NCI-H1105 (cell line): ENCODE measurements at regions not wholly inside any gene's neighbourhood (a gene's known extent, or its start where the extent isn't known, plus 50 kb on each side); places are given as distances from the start of the nearest gene placed in this dataset.
"Not testable (repeated sequence)": the region's sequence is repeated elsewhere in the genome, so short reads cannot be mapped to it uniquely, and the experiment has no call there.

ENCODE experiments used
- DNase-seq: peaks from one replicate; lab custom pipeline; 2025; lab: John Stamatoyannopoulos, UW

GRCh38 chr1:79519084-79519760 is 512.7 kb upstream of the ADGRL4 start:
- no peak for DNase-seq

DNA sequence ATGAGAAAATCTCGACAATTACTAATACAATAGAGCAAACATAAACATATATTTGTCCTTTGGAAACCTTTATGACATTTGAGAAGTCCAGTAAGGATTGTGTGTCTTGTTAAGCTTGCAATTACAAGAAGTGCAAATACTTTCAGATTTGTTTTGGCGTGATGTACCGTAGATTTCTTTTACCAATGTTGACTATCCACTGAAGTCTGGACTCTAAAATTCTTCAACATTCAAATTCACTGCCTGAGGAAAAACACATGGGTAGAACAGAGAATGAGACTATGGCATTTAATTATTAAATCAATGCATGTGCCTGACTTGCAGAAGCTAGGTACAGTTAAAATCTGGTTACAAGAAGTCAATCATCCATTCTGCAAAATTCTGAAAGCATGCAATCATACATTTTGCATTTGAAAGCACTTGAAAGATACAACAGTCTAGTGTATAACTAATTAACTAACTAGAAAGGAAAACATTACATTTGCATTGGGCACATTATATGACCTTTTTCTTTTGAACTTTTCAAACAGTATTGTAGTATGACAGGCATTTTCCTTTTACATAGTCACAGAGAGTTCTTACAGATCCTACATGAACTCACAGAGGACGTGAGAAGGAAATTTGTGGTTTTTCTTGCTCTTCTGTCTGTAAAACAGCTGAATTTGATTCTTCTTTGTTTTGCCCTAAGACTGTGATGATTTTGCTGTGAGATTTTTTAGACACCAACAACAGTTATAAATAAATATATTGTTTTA is 511.1 kb upstream of the ADGRL4 start:
- DNase-seq, result no peak

DNA sequence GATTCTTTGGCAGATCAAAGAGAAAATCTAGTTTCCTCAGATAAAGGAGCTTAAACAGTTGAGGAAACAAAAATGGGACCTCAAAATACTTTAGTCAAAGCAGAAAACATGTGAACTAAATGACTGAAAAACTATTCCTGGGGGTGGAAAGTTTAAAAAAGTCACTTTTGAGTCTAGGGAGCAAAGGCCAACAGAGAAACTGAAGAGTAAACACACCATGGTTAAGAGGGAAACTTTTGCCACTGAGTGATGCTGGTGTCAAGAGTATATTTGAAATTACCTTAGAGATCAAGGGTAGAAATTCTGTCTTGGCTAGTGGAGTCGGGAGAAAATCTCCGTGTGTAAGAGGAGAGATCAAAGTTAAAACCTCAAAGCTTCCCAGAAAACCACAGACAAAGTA is 501.2 kb upstream of the ADGRL4 start:
- DNase-seq, result no peak

GRCh38 chr1:79501153-79501552 is 494.6 kb upstream of the ADGRL4 start:
- DNase-seq, result no peak

DNA sequence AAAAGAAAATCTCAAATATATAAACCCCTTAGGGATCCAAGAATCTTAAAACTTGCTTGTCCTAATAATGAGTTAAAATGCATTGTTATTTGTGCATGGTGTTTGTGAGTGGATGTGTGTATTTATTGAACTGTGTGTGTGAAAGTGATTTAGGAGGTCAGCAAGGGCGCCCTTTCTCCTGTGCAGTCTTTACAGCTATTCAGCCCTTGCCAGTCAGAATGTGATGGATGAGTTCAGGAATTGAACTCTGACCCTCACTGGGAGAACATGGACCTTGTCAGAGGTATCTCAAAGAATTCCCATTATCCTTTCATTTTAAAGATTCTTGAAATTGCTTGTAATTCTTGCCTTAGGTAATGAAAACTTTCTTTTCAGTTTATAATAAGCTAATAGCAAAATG is 493.0 kb upstream of the ADGRL4 start:
- DNase-seq, result no peak

- no peak for DNase-seq
Measured at GRCh38 chr1:79497193-79497773, 490.8 kb upstream of the ADGRL4 start.

DNA sequence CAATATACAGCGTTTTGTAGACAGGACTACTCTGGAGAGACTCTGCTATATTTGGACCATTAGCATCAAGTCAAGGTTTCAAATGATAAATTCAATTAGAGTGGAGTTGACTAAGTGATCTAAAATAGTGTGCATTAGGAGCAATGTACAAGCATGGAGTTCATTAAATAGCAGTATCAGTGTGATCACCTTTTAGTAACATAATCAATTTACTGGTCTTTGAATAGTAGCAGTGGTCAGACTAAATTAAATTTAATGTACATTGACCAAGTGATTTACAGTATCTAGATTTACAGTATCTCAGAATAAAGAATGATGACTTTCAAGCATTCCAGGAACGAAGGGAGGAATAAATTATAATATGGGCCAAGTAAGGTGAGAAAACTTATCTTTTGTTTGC is 489.6 kb upstream of the ADGRL4 start:
- no peak for DNase-seq

DNA sequence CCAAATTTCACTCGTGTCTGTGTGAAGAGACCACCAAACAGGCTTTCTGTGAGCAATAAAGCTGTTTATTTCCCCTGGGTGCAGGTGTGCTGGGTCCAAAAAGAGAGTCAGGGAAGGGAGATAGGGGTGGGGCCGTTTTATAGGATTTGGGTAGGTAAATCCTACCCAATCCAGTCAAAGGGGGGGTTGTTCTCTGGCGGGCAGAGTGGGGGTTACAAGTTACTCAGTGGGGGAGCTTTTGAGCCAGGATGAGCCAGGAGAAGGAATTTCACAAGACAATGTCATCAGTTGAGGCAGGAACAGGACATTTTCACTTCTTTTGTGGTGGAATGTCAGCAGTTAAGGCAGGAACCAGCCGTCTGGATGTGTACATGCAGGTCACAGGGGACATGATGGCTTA is 487.2 kb upstream of the ADGRL4 start:
- not testable (repeated sequence) for DNase-seq

DNA sequence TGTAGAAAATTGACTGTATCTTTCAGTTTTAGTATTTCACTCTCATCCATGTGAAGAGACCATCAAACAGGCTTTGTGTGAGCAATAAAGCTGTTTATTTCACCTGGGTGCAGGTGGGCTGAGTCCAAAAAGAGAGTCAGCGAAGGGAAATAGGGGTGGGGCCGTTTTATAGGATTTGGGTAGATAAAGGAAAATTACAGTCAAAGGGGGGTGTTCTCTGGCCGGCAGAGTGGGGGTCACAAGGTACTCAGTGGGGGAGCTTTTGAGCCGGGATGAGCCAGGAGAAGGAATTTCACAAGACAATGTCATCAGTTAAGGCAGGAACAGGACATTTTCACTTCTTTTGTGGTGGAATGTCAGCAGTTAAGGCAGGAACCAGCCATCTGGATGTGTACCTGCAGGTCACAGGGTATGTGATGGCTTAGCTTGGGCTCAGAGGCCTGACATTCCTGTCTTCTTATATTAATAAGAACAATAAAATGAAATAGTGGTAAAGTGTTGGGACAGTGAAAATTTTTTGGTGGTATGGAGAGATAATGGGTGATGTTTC is 482.1 kb upstream of the ADGRL4 start:
- DNase-seq, result not testable (repeated sequence)

GRCh38 chr1:79478728-79479373 is 472.3 kb upstream of the ADGRL4 start:
- no peak for DNase-seq

DNA sequence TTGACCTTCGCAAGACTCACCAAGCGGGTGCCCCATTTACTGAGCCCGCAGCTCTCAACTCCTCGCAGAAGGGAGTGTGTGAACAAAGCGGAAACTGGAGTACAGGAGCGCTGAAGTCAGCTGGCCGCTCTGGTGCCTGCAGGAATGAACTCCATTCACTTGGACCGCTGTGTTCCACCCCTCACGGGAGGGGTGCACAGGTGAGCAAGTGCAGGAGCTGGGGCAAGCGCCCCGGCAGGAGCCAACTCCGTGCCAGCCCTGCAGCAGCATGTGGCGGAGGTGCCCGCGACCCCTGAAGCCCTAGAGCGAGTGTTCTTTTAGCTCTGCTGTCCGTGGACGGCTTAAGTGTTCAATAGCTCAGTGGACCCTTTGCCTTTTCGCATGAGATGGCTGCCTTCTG is 471.6 kb upstream of the ADGRL4 start:
- DNase-seq, result no peak

DNA sequence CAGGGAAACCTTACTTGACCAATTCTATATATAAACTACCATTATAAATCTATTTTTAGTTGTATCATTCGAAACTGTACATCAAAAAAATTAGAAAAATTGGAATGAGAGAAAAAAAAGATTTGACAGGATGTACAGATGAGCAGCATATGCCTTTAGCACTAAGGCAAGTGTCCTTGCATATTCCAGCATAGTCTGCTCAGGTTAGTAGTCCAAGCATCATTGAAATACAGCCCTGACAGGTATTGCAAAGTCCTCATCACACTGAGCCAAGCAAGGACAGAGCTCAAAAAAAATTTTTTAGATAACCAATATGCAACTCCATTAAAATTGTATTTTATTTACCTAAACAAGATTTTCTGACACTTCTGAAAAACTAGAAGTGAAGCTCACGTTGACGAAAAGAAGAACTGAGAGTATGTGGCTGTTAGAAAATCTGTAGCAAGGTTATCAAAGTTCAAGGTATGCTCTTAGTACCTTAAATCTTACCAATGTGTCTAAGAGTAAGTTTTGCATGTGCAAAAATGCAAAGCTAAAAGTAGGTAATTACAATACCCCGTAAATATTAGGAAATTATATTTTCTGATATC is 465.6 kb upstream of the ADGRL4 start:
- DNase-seq, result no peak

- DNase-seq, result no peak
Measured at GRCh38 chr1:79469139-79469538, 462.6 kb upstream of the ADGRL4 start.

- DNase-seq, result no peak
Measured at GRCh38 chr1:79460773-79461436, 454.4 kb upstream of the ADGRL4 start.

- no peak for DNase-seq
Measured at GRCh38 chr1:79457562-79458224, 451.2 kb upstream of the ADGRL4 start.

DNA sequence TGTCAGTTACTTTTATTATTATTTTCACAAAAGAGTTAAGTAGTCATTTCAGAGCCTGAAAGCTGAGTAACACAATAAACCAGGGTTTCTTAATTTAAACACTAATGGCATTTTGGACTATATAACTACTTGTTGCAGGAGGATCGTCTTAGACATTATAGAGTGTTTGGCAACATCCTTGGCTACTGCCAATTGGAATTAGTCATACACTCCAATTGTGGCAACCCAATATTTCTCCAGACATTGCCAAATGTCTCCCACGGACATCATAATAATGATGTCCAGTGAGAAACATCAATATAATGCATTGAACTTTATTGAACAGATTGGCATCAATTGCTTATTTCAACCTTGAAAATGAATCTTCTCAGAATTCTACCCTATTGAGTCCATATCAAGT is 441.9 kb upstream of the ADGRL4 start:
- DNase-seq, result no peak

DNA sequence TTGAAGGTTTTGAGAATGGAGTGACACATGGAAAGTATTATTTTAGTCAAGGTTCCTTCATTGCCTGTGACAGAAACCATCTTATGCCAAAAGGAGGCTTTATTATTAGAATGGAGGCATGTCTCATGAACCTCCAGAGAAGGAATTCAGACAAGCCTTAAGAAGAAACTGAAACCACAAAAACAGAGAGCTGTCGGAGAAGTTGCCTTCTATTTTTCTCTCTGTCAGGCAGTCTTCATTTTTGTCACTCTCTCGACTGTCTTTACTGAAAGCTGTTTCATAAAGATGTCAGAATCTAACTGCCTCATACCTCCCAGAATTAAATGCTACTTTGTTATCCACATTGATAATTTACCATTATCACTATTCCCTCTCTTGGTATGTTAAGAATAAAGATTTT is 434.7 kb upstream of the ADGRL4 start:
- DNase-seq, result no peak

GRCh38 chr1:79437540-79437939 is 431.0 kb upstream of the ADGRL4 start:
- no peak for DNase-seq

DNA sequence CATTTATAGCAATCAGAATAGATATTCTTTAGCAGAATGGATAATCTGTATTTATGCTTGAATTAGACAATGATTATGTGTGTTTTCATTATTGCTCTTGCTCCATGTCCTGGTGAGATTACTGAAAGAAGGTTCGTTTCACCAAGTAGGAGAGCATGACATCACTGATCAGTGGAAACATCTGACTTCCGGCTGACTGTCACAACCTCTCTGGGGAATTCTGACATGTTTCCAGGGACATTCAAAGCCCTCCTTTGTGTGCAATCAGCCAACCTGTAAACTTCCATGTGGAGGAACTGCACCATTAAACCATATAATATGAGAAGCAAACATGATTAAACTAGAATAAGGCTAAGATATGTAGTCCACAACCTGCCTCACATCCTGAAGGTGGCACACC is 424.8 kb upstream of the ADGRL4 start:
- DNase-seq, result no peak

DNA sequence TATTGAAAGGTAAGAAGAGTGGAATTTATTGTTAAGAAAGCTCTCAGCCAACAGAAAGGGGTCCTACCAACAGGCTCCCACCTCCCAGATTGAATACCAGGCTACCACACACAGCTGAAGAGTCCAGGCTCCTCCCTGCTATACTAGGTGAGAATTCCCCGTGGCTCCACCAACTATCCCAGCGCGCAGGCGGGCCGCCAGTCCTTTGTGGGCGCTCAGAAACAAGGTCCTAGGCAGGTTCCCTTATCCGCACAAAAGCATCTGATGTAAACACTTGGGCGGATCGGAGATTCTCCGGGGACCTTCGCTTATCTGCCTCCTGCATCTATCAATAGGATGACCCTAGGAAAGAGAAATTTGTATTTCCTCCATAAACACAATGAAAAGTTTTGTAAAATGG is 423.9 kb upstream of the ADGRL4 start:
- no peak for DNase-seq

GRCh38 chr1:79422726-79423125 is 416.2 kb upstream of the ADGRL4 start:
- no peak for DNase-seq
